BJ (cell line): ENCODE measurements at regions not wholly inside any gene's neighbourhood (a gene's known extent, or its start where the extent isn't known, plus 50 kb on each side); places are given as distances from the start of the nearest gene placed in this dataset.

Source experiments
- CTCF ChIA-PET: fragments of 350-600 bp; formaldehyde crosslinking; extraction: SDS; loops from one replicate; lab custom pipeline; 2021; ENCODE audit warnings: antibody characterized with exemption, inconsistent platforms; lab: Yijun Ruan, JAX
- POLR2A ChIA-PET: fragments of 300-600 bp; sonication (Branson Sonifier 250); formaldehyde crosslinking; extraction: SDS; loops from one replicate; lab custom pipeline; 2021; ENCODE audit warnings: antibody characterized with exemption; lab: Charles Lee
- DNase-seq: peaks from one replicate; pipeline ENCODE4 v3.0.0-alpha.2; 2011; ENCODE audit warnings: low read depth
- H3K27me3 ChIP-seq: 2 replicates; pipeline ENCODE4 v1.6.0; 2011; ENCODE audit warnings: low read length; ENCODE audit not compliant: control insufficient read depth, insufficient read depth
- H3K36me3 ChIP-seq: 2 replicates; pipeline ENCODE4 v1.5.1; 2011; ENCODE audit warnings: low read length; ENCODE audit not compliant: control insufficient read depth, insufficient read depth
- H3K4me3 ChIP-seq: 2 replicates; pipeline ENCODE4 v1.5.1; 2011; ENCODE audit warnings: low read depth, mild to moderate bottlenecking, control low read depth, low read length
- TF ChIP-seq, protein P1 (sequence below): IDR thresholded peaks from 2 replicates; pipeline ENCODE4 v1.5.1; 2011; ENCODE audit warnings: low read depth, mild to moderate bottlenecking, control low read depth, inconsistent platforms, low read length, moderate library complexity; ENCODE audit not compliant: insufficient read depth

DNA sequence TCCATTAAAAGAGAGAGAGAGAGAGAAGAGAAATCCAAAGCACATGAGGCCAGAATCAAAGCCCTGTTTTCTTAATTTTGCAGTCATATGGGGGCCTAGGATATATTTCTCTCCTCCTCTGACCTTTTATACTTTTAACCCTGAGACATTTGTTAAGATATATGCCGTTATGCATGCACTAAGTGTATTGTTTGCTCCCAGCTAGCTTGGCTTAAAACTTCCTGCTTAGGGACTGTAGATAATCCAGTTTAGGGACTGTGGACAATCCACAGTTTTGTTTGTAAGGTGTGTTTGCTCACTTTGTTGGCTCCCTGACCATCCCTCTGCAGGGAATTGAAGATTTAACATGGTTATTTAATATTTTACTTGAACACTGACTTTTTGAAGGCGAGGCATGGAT, 166.3 kb upstream of the TSHZ2 start:
- no peaks in the 10 kb centered on the region for H3K27me3 ChIP-seq
- DNase-seq = no peak
- no peak overlapping the region for H3K4me3 ChIP-seq
- ChIA-PET POLR2A (no interaction called here), CTCF (no interaction called here)
- TF ChIP-seq, protein P1, sequence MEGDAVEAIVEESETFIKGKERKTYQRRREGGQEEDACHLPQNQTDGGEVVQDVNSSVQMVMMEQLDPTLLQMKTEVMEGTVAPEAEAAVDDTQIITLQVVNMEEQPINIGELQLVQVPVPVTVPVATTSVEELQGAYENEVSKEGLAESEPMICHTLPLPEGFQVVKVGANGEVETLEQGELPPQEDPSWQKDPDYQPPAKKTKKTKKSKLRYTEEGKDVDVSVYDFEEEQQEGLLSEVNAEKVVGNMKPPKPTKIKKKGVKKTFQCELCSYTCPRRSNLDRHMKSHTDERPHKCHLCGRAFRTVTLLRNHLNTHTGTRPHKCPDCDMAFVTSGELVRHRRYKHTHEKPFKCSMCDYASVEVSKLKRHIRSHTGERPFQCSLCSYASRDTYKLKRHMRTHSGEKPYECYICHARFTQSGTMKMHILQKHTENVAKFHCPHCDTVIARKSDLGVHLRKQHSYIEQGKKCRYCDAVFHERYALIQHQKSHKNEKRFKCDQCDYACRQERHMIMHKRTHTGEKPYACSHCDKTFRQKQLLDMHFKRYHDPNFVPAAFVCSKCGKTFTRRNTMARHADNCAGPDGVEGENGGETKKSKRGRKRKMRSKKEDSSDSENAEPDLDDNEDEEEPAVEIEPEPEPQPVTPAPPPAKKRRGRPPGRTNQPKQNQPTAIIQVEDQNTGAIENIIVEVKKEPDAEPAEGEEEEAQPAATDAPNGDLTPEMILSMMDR = no peak
- no peaks in the 10 kb centered on the region for H3K36me3 ChIP-seq

DNA sequence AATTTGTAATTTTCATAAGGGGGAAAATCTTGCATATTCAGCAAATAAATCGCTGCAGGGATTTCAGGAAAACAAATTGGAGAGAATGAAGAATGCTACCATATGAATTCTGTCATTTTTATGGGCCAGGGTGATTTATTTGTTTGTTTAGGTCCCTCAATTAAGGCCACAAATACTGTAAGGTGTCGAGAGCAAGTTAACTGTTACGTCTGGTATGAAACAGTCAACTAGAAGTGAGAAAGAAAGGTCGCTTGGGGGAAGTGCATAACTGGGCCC, 166.9 kb upstream of the TSHZ2 start:
- TF ChIP-seq, protein P1 = no peak
- CTCF ChIA-PET = no interaction called here
- DNase-seq = no peak
- Histone ChIP-seq H3K27me3 (no peaks in the 10 kb centered on the region), H3K4me3 (no peak overlapping the region), H3K36me3 (no peaks in the 10 kb centered on the region)
- POLR2A ChIA-PET = no interaction called here

DNA sequence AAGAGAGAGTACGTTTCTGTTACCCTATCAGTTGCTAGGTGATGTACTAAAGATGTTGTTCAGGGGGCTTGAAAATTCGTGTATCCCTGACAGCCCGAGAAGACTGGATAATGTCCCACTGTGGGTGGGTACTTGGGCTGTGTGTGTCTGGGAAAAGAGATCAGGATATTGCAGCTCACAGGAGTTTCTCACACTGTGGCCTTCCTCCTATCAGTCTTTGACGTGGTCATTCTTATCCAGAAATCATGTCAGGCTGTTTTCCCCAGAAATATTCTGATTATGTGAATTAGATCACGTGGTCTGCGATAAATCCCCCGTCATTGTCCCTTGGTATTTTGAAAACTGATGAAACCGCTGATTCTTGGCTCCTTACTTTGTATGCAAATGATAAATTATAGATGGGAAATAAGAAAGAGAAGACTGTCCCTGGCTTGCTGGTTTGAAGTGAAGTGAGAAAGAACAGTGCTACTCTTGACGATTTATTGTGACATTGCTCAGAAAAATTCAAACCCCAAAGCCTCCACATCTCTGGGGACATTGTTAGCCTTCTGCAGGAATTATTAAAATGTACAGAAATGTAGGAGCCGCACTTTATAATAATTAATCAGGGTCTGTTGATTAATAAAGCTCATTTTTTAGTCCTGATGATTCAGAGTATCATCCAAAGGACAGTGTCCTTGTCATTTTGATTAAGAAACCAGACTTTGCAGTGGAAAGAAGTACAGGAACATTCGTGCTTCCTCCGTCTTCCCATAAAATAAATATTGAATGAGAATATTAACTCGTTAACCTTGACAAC, 167.5 kb upstream of the TSHZ2 start:
- CTCF ChIA-PET = no interaction called here
- no peaks in the 10 kb centered on the region for H3K27me3 ChIP-seq
- no peak for DNase-seq
- TF ChIP-seq, protein P1 = no peak
- no peaks in the 10 kb centered on the region for H3K36me3 ChIP-seq
- POLR2A ChIA-PET = no interaction called here
- H3K4me3 ChIP-seq = no peak overlapping the region

DNA sequence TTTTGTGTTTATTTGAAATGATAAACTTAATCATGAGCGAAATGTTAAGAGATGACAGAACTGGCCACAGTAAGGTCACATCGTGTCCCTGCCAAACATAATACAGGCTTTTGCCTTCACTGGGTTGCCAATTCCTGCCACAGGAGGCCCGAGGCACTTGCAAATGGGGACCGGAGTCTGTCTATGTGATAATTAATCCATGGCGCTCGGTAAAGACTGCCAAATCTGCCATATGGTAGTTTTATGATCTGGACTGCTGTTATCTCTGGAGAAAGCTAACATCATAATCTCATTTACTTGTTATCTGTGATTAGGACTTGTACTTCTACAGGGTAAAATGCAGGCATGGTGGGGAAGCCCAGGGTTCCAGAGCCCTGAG, 170.5 kb upstream of the TSHZ2 start:
- no peak for DNase-seq
- ChIA-PET CTCF (no interaction called here), POLR2A (no interaction called here)
- no peaks in the 10 kb centered on the region for H3K36me3 ChIP-seq
- TF ChIP-seq, protein P1 = no peak
- H3K27me3 ChIP-seq = no peaks in the 10 kb centered on the region
- no peak overlapping the region for H3K4me3 ChIP-seq

DNA sequence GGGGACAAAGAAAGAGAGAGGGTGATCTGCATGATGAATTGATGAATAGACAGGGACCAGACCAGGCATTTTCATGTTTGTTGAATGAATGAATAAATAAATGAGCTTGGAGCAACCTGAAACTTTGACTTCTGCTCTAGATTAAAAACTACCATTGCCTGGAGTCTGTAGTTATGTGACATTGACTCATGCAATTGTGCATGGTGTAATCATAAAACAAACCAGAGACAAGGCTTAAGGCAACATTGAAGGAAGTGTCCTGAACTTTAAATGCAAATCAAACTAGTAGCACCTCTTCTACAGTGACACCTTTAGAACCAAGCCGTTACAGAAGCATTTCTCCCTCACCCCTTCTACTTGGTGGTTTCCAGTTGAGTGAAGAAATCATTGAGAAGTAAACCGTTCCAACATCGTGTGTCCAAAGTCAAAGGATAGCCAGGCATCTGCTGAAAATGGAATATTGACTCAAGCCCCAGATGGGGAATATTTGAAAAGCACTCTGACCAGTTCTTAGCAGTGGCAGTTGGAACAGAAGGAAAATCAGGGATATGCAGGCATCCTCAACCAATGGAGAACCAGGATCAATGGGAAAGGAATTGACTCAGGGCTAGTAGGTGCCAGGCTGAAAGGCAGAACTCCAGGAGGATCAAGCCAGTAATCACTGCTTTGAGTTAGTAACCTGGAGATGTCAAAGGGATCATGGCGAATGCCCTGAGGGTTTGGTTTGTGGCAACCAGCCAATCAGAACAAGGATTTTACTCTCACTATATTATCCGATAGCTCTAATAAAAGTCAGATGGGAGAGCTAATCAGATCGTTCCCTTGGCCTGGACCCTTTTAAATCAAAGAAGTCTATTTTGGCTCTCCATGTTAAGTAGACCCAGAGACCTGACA, 171.2 kb upstream of the TSHZ2 start:
- H3K36me3 ChIP-seq = no peaks in the 10 kb centered on the region
- TF ChIP-seq, protein P1 = no peak
- DNase-seq = no peak
- H3K4me3 ChIP-seq = no peak overlapping the region
- no peaks in the 10 kb centered on the region for H3K27me3 ChIP-seq
- POLR2A ChIA-PET = no interaction called here
- CTCF ChIA-PET = no interaction called here
